Heart left ventricle (tissue), 16 donors: ENCODE measurements at regions not wholly inside any gene's neighbourhood (a gene's known extent, or its start where the extent isn't known, plus 50 kb on each side); places are given as distances from the start of the nearest gene placed in this dataset.

Source experiments
- ATAC-seq, 4 donors: fragments of 200-7000 bp; cut with Tn5 transposase; one replicate each; pipeline ENCODE4 v1.9.1; 2020 to 2022; ENCODE audit warnings: moderate library complexity in 4 of 4, mild to moderate bottlenecking in 3 of 4, moderate number of reproducible peaks in 1 of 4
- DNase-seq, 5 donors: peaks; one replicate each; pipeline ENCODE4 v3.0.0-alpha.2; 2020
- H3K27ac ChIP-seq, 12 donors: fragments of 200-600 bp; sonication (generic) in 4 of 12; one replicate each; pipeline versions ENCODE4 v1.5.0 to v1.8.0; 2016 to 2022; ENCODE audit warnings: mild to moderate bottlenecking in 2 of 12
- H3K27me3 ChIP-seq, 9 donors: fragments of 200-600 bp; sonication (generic) in 2 of 9; one replicate each; pipeline versions ENCODE4 v1.5.1 to v1.8.0; 2016 to 2022; ENCODE audit warnings: mild to moderate bottlenecking in 3 of 9
- H3K36me3 ChIP-seq, 9 donors: fragments of 200-600 bp; sonication (generic) in 2 of 9; one replicate each; pipeline versions ENCODE4 v1.5.0 to v1.8.0; 2018 to 2022; ENCODE audit warnings: mild to moderate bottlenecking in 2 of 9
- H3K4me1 ChIP-seq, 12 donors: fragments of 200-600 bp; sonication (generic) in 4 of 12; one replicate each; pipeline versions ENCODE4 v1.5.0 to v1.8.0; 2016 to 2022; ENCODE audit warnings: mild to moderate bottlenecking in 3 of 12
- H3K4me3 ChIP-seq, 12 donors: fragments of 200-600 bp; sonication (generic) in 4 of 12; one replicate each; pipeline versions ENCODE4 v1.5.0 to v1.8.0; 2017 to 2022; ENCODE audit warnings: mild to moderate bottlenecking in 9 of 12, moderate library complexity in 4 of 12
- H3K9me3 ChIP-seq, 12 donors: fragments of 200-600 bp; sonication (generic) in 4 of 12; one replicate each; pipeline versions ENCODE4 v1.5.0 to v1.8.0; 2016 to 2022; ENCODE audit warnings: mild to moderate bottlenecking in 1 of 12
- POLR2A ChIP-seq, 2 donors: fragments of 450-650 bp; IDR thresholded peaks; one replicate each; pipeline ENCODE4 v1.6.1; 2017; ENCODE audit warnings: antibody characterized with exemption in 2 of 2, mild to moderate bottlenecking in 2 of 2, moderate library complexity in 2 of 2
- WGBS, 4 donors: extraction: QIAGEN DNeasy Blood & Tissue Kit in 2 of 4; methylation state at CpG; one replicate each; pipeline versions ENCODE4 v1.1.5 to v1.1.7; 2013 to 2018; 5-methylcytosine and 5-hydroxymethylcytosine counted together
- intact Hi-C, 10 donors: fragments of 100-400 bp; cut with DNase I; formaldehyde crosslinking; loops; one replicate each; pipeline versions ENCODE4 v1.11.1 to v1.14.2; 2022
- TF ChIP-seq, protein P1 (sequence below), 12 donors: fragments of 200-600 bp; sonication (generic) in 4 of 12; IDR thresholded peaks; one replicate each; pipeline versions ENCODE4 v1.5.0 to v1.8.0; 2018 to 2022; ENCODE audit warnings: antibody characterized with exemption in 12 of 12, mild to moderate bottlenecking in 5 of 12
- donor health status: ischemic (EF 13 %, LVEDD 7.1; RV severe dilation, severe dysfunction).
- donor health status: healthy with polysubstance abuse.
- donor health status: DM: no; HTN: yes; CAD: no.
- donor health status: DM: no; HTN: no; CAD: no.
- donor health status: ischemic (EF 25% LVEDD 6.9; RV normal size, moderate dysfunction).
- donor health status: ischemic (EF 25% LVEDD 5.7; RV mildly dilated, moderate dysfunction).
- donor health status: healthy.
- donor health status: DM: yes; HTN: yes; CAD: no.
- donor health status: ischemic (EF 35%, LVEDD 5.7; RV mildly dilated, moderate dysfunction).
- donor health status: nonischemic (EF 11% LVEDD 7.7; RV severe dilation, severe dysfunction).
- donor health status: DM: yes; HTN: yes; CAD: no.
- donor health status: PGD.
- donor health status: ischemic (EF 29% LVEDD 5.4; RV normal size, mild dysfunction).
- donor health status: nonischemic (EF 23%, LVEDD 6.1; RV moderate dilation, normal function).

DNA sequence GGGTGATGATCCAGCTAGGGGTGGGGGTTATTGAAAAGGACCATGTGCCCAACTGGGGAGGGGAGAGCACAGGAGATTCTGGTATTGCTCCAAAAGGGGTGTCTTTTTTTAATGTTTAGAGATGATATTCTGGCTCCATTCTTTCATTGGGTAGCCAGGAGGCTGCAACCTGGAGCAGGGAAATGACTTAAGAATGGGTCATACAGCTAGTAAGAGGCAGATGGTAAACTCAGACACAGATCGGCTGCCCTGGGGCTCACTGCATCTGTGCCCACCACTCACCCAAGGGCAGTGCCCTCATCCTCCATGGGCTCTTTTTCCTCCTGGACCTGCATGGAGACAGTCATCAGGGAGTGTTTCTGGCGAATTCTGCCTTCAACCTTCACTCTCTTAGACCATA lies 302.0 kb upstream of the PRDM1 start:
- Histone ChIP-seq H3K4me3 (no peak overlapping the region), H3K27me3 (no peaks in the 10 kb centered on the region), H3K9me3 (no peaks in the 10 kb centered on the region), H3K36me3 (no peaks in the 10 kb centered on the region), H3K4me1 (peaks cover 0 to 45% (median 0%) of the 10 kb centered on the region in 12 donors), H3K27ac (no peak overlapping the region)
- intact Hi-C loops = no loop called here
- DNase-seq (no peak), ATAC-seq (no peak)
- TF ChIP-seq, protein P1, sequence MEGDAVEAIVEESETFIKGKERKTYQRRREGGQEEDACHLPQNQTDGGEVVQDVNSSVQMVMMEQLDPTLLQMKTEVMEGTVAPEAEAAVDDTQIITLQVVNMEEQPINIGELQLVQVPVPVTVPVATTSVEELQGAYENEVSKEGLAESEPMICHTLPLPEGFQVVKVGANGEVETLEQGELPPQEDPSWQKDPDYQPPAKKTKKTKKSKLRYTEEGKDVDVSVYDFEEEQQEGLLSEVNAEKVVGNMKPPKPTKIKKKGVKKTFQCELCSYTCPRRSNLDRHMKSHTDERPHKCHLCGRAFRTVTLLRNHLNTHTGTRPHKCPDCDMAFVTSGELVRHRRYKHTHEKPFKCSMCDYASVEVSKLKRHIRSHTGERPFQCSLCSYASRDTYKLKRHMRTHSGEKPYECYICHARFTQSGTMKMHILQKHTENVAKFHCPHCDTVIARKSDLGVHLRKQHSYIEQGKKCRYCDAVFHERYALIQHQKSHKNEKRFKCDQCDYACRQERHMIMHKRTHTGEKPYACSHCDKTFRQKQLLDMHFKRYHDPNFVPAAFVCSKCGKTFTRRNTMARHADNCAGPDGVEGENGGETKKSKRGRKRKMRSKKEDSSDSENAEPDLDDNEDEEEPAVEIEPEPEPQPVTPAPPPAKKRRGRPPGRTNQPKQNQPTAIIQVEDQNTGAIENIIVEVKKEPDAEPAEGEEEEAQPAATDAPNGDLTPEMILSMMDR (IDR thresholded peaks at IDR 0.05) = no peak
- TF ChIP-seq POLR2A (IDR thresholded peaks at IDR 0.05) = no peak
- WGBS, 4 donors = 85 to 91% (median 87%) methylated on average over 2 of the region's 2 CpGs

DNA sequence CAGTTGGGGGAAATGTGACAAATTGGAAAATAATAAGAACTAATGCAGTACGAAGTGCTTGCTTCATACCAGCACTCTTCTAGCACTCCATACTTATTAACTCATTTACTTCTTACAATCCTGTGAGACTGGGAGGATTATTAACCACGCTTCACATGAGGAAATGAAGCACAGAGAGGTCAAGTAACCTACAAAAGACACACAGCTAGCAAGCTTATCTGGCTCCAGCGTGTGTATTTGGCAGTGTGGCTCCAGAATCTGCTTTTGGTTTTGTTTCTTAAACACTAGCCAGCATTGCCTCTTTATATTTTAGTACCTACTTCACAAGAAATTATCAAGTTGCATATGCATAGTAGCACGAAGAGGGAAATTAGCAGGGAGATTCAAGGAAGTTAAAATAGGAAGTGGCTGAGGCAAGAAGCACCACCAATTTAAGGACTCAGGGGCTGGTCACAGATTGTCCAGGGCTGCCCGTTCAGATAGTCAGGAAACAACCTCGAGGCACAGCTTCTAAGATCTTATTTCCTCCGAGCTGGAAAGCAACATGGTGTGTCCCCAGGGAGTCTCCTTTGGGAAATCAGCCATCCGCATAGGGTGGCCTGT lies 302.7 kb upstream of the PRDM1 start:
- no peak overlapping the region for H3K27ac ChIP-seq
- no peaks in the 10 kb centered on the region for H3K9me3 ChIP-seq
- H3K4me1 ChIP-seq = peaks cover 0 to 45% (median 0%) of the 10 kb centered on the region in 12 donors
- H3K27me3 ChIP-seq = no peaks in the 10 kb centered on the region
- no peak overlapping the region for H3K4me3 ChIP-seq
- no peak for ATAC-seq
- 49 to 60% (median 54%) methylated on average over 8 of the region's 8 CpGs for WGBS, 4 donors
- TF ChIP-seq, protein P1 (IDR thresholded peaks at IDR 0.05) = no peak
- TF ChIP-seq POLR2A (IDR thresholded peaks at IDR 0.05) = no peak
- DNase-seq = peak in 1 of 5 donors; percentile 26
- intact Hi-C loops = no loop called here
- H3K36me3 ChIP-seq = no peaks in the 10 kb centered on the region

DNA sequence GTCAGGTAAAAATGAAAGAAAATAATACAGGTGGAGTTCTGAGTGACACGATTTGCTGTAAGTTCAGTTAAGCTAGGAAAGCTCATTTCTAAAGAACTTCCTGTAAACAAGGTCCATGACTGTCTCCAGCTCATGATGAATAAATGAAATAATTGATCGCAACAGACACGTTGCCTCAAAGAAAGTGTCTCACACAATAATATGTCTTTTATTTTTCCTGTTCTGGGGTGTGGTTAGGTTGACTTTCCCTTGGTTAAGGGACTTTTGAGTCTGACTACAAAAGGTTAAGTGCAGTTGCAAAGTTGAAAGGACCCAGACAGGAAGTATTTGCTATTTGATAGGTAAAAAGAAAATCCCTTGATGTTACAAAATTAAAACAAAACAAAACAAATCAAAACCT lies 304.2 kb upstream of the PRDM1 start:
- ATAC-seq (no peak), DNase-seq (no peak)
- Histone ChIP-seq H3K27ac (no peak overlapping the region), H3K27me3 (no peaks in the 10 kb centered on the region), H3K36me3 (no peaks in the 10 kb centered on the region), H3K4me1 (peaks cover 0 to 44% (median 0%) of the 10 kb centered on the region in 12 donors), H3K4me3 (no peak overlapping the region), H3K9me3 (no peaks in the 10 kb centered on the region)
- intact Hi-C loops = no loop called here
- no peak for TF ChIP-seq POLR2A (IDR thresholded peaks at IDR 0.05)
- TF ChIP-seq, protein P1 (IDR thresholded peaks at IDR 0.05) = no peak
- 76 to 88% (median 82%) methylated on average over 3 of the region's 3 CpGs for WGBS, 4 donors

DNA sequence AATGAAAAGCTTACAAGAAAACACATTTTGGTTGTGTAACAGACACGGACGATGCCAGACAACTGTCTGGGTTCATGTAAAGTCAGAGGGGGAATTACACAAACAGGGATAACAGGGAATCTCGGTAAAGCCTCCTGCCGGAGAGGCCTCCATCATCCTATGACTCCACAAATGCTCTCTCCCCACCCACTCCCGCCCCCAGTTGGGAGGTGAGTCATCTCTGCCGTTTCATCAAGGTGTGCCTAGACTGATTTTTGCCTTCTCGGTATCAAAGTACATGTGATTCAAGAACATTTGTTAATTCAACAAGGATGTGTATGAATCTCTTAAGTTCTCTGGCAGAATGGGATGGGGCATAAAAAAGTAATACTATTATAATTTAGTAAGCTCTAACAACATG lies 304.9 kb upstream of the PRDM1 start:
- Histone ChIP-seq H3K36me3 (no peaks in the 10 kb centered on the region), H3K9me3 (peaks cover 0 to 3% (median 0%) of the 10 kb centered on the region in 12 donors), H3K4me3 (no peak overlapping the region), H3K4me1 (peaks cover 0 to 37% (median 0%) of the 10 kb centered on the region in 12 donors), H3K27me3 (no peaks in the 10 kb centered on the region), H3K27ac (no peak overlapping the region)
- no peak for TF ChIP-seq POLR2A (IDR thresholded peaks at IDR 0.05)
- TF ChIP-seq, protein P1 (IDR thresholded peaks at IDR 0.05) = no peak
- ATAC-seq (no peak), DNase-seq (no peak)
- intact Hi-C loops = no loop called here
- 82 to 89% (median 88%) methylated on average over 7 of the region's 7 CpGs for WGBS, 4 donors
